ENCODE measurements at regions not wholly inside any gene's neighbourhood (a gene's known extent, or its start where the extent isn't known, plus 50 kb on each side); places are given as distances from the start of the nearest gene placed in this dataset.
A peak's percentile ranks its signal among the peaks of the same experiment; 100 is the strongest.

DNA sequence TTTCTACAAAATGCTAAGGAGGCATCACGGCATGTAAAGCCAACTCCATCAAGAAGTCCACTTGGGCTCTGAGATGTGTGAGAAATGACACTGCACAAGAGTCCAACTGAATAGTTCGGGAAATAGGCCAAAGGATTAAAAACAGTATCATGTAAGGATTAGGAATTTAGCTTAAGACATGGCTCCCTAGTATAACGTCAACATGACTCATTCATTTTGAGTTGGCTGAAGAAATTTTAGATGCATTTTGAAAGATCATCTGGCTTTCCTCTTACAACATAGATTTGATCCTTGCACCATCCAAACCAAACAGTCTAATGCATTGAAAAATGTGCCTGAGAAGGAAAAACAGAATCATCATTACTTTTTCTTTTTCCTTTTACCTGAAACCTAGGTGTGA is 109.3 kb upstream of the MME start:
- TF ChIP-seq, protein P1, sequence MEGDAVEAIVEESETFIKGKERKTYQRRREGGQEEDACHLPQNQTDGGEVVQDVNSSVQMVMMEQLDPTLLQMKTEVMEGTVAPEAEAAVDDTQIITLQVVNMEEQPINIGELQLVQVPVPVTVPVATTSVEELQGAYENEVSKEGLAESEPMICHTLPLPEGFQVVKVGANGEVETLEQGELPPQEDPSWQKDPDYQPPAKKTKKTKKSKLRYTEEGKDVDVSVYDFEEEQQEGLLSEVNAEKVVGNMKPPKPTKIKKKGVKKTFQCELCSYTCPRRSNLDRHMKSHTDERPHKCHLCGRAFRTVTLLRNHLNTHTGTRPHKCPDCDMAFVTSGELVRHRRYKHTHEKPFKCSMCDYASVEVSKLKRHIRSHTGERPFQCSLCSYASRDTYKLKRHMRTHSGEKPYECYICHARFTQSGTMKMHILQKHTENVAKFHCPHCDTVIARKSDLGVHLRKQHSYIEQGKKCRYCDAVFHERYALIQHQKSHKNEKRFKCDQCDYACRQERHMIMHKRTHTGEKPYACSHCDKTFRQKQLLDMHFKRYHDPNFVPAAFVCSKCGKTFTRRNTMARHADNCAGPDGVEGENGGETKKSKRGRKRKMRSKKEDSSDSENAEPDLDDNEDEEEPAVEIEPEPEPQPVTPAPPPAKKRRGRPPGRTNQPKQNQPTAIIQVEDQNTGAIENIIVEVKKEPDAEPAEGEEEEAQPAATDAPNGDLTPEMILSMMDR (IDR thresholded peaks at IDR 0.05; ENCODE audit: control insufficient read depth, extremely low read depth, insufficient read depth) = no peak
- no peak overlapping the region for H3K4me3 ChIP-seq (ENCODE audit: low read depth, low read length)
- DNase-seq (ENCODE audit: low read depth) = no peak

DNA sequence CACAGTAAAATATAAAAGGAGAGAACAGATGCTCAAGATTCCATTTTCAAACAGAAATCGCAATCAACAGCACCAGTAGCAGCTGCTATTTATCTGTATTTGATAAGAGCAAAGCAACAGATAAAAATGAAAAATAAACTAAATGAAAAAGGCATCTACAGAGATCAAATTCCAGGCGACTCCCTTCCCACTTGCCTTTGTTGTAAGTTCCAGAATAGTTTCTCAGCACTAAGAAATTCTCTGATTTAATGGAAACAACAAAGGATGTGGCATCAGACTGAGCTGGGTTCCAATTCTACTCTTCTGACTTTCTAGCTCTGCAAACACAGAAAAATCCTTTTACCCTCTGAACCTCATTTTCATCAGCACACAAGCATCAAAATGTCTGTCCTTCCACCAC is 110.8 kb upstream of the MME start:
- no peak for DNase-seq (ENCODE audit: low read depth)
- TF ChIP-seq, protein P1 (IDR thresholded peaks at IDR 0.05; ENCODE audit: control insufficient read depth, extremely low read depth, insufficient read depth) = no peak

DNA sequence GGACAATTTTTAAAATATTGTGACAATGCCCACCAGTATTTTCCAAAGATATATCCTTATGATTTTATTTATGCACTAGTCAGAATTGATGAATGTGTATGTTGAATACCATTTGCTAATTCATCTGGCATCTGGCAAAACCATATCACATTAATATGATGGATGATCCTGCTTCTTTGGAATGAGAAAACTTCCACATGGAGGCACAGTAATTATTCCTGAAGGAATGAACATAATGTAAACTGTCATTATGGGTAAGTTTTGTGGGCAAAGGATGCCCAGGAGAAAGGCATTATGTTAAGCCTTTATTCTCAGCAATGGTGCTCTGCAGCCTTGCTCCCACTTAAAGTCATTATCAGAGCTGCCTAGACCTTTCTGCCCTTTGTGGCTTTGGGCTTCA is 113.0 kb upstream of the MME start:
- TF ChIP-seq, protein P1 (IDR thresholded peaks at IDR 0.05; ENCODE audit: control insufficient read depth, extremely low read depth, insufficient read depth) = no peak
- no peak for DNase-seq (ENCODE audit: low read depth)
- H3K4me3 ChIP-seq (ENCODE audit: low read depth, low read length) = no peak overlapping the region

More for the DNA sequence above, 110.8 kb upstream of the MME start:
- H3K4me3 ChIP-seq (ENCODE audit: low read depth, low read length) = no peak overlapping the region

DNA sequence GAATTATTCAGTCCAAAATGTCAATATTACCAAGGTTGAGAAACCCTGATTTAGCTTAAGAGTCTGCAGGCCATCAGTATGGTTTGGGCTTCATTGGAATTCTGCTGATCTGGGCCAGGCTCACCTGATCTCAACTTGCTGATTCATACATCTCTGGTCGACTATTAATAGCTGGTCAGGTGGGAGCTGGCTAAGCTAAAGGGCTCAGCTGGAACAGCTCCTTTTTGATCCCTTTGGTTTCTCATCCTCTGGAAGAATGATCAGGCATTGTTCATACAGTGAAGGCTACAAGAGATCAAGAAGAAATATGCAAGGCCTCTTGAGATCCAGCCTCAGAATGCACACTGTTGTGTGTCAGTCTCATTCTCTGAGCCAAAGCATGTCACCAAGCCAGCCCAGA is 123.3 kb upstream of the MME start:
- TF ChIP-seq, protein P1 (IDR thresholded peaks at IDR 0.05; ENCODE audit: control insufficient read depth, extremely low read depth, insufficient read depth) = no peak
- no peak for DNase-seq (ENCODE audit: low read depth)
- H3K4me3 ChIP-seq (ENCODE audit: low read depth, low read length) = no peak overlapping the region

DNA sequence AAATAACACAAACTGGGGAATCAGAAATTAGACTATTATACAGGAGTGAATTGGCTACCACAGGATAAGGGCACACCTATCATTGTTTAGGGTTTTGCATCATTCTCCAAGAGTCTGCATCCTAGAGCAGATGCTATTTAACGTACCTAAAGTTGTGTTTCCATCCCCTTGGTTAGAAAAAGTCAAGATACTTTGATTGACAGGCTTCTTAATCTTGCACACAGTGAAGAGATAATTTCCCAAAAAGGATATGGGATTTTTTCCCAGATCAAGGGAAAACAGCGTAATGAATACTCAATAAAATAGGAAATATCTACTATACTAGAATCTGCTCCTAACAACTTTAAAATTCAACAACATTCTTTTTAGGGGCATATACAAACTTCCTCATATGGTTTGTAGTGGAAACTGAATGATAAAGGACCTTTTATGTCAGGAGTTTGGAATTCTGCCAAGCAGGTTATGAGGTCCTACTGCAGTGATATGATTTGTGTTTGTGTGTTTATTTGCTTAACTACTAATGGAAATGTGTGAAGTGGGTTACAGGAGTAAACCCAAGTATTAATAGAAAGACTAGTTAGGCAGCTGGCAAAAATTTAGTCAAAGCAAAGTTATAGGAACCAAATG is 124.1 kb upstream of the MME start:
- DNase-seq (ENCODE audit: low read depth) = peak; percentile 1
- no peak overlapping the region for H3K4me3 ChIP-seq (ENCODE audit: low read depth, low read length)
- TF ChIP-seq, protein P1 (IDR thresholded peaks at IDR 0.05; ENCODE audit: control insufficient read depth, extremely low read depth, insufficient read depth) = no peak

DNA sequence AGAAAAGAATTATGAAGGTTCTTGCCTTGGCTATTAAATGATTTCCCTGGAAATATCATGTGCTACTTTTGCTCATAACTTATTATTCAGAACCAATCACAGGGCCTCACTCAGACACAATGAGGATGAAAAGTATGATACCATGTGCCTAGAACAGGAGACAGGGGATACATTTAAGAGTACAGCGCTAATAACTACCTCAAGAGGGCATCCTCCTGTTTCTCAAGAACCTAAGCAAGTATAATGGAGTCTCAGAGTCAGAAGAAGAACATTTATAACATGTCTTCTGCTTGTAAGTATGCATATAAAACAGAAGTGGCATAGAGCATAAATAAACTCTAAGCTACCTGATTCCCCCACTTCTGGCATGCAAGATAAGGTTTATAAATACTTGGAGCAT is 125.4 kb upstream of the MME start:
- TF ChIP-seq, protein P1 (IDR thresholded peaks at IDR 0.05; ENCODE audit: control insufficient read depth, extremely low read depth, insufficient read depth) = peak; percentile 46
- DNase-seq (ENCODE audit: low read depth) = peak; percentile 19
- H3K4me3 ChIP-seq (ENCODE audit: low read depth, low read length) = no peak overlapping the region

DNA sequence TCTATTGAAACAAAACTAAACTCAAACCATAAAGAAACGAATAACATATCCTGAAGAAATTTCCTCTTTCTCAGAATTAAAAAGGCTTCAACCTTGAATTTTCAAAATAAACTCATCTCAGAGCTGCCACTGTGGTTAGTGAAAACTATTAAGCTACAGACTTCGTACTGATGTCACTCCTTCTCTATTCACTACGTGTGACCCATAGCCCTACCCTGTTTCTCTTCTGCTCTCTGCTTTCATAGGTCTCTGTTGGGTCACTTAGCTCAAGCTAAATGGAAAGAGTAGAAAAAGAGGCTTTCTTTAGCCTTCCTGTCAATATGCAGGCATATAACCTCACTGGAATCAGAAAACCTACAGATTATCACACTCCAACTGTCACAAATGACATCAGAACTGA is 126.6 kb upstream of the MME start:
- no peak for DNase-seq (ENCODE audit: low read depth)
- TF ChIP-seq, protein P1 (IDR thresholded peaks at IDR 0.05; ENCODE audit: control insufficient read depth, extremely low read depth, insufficient read depth) = no peak
- no peak overlapping the region for H3K4me3 ChIP-seq (ENCODE audit: low read depth, low read length)

Data from LNCaP clone FGC (cell line).